Inferior parietal cortex (tissue), 1 donor: ENCODE measurements at regions not wholly inside any gene's neighbourhood (a gene's known extent, or its start where the extent isn't known, plus 50 kb on each side); places are given as distances from the start of the nearest gene placed in this dataset.

Source experiments
- DNase-seq: peaks from one replicate; pipeline ENCODE4 v3.0.0-alpha.2; 2016; ENCODE audit errors: extremely low spot score

GRCh38 chr20:23205611-23206041, 119.5 kb upstream of the CD93 start:
- peak; percentile 53 for DNase-seq

GRCh38 chr20:23205211-23205610, 119.1 kb upstream of the CD93 start:
- DNase-seq, result peak; percentile 23

GRCh38 chr20:23203951-23204730, 118.0 kb upstream of the CD93 start:
- no peak for DNase-seq

GRCh38 chr20:23203310-23203709, 117.2 kb upstream of the CD93 start:
- no peak for DNase-seq

GRCh38 chr20:23201658-23202057, 115.5 kb upstream of the CD93 start:
- no peak for DNase-seq

GRCh38 chr20:23200914-23201313, 114.8 kb upstream of the CD93 start:
- no peak for DNase-seq

GRCh38 chr20:23200413-23200812, 114.3 kb upstream of the CD93 start:
- DNase-seq, result no peak

GRCh38 chr20:23199356-23199755, 113.2 kb upstream of the CD93 start:
- DNase-seq, result no peak

- DNase-seq, result no peak
Observed at GRCh38 chr20:23198815-23199214, 112.7 kb upstream of the CD93 start.

GRCh38 chr20:23197836-23198235, 111.7 kb upstream of the CD93 start:
- no peak for DNase-seq

- DNase-seq, result no peak
Observed at GRCh38 chr20:23195636-23196035, 109.5 kb upstream of the CD93 start.

- no peak for DNase-seq
Observed at GRCh38 chr20:23193801-23194384, 107.8 kb upstream of the CD93 start.

GRCh38 chr20:23192469-23192868, 106.3 kb upstream of the CD93 start:
- DNase-seq, result no peak

- DNase-seq, result no peak
Observed at GRCh38 chr20:23190557-23190956, 104.4 kb upstream of the CD93 start.

GRCh38 chr20:23189854-23190253, 103.7 kb upstream of the CD93 start:
- DNase-seq, result no peak

- DNase-seq, result no peak
Observed at GRCh38 chr20:23189341-23189740, 103.2 kb upstream of the CD93 start.

- no peak for DNase-seq
Observed at GRCh38 chr20:23188377-23189169, 102.4 kb upstream of the CD93 start.

GRCh38 chr20:23187751-23188150, 101.6 kb upstream of the CD93 start:
- no peak for DNase-seq

- DNase-seq, result no peak
Observed at GRCh38 chr20:23186808-23187207, 100.7 kb upstream of the CD93 start.

GRCh38 chr20:23180451-23180921, 94.4 kb upstream of the CD93 start:
- DNase-seq, result no peak

GRCh38 chr20:23179766-23180403, 93.8 kb upstream of the CD93 start:
- no peak for DNase-seq

- no peak for DNase-seq
Observed at GRCh38 chr20:23178806-23179205, 92.7 kb upstream of the CD93 start.
